Colonic mucosa (tissue), 4 donors: ENCODE measurements at regions not wholly inside any gene's neighbourhood (a gene's known extent, or its start where the extent isn't known, plus 50 kb on each side); places are given as distances from the start of the nearest gene placed in this dataset.

ENCODE experiments used
- DNase-seq: peaks from one replicate; pipeline ENCODE4 v3.0.0-alpha.2; 2020
- H3K27ac ChIP-seq: fragments of 200-600 bp; one replicate; pipeline ENCODE4 v1.8.0; 2021
- H3K27me3 ChIP-seq: fragments of 200-600 bp; one replicate; pipeline ENCODE4 v1.8.0; 2021
- H3K36me3 ChIP-seq: fragments of 200-600 bp; one replicate; pipeline ENCODE4 v1.8.0; 2021
- H3K4me1 ChIP-seq: fragments of 200-600 bp; one replicate; pipeline ENCODE4 v1.8.0; 2021; ENCODE audit warnings: mild to moderate bottlenecking
- H3K4me3 ChIP-seq: fragments of 200-600 bp; one replicate; pipeline ENCODE4 v1.8.0; 2021
- H3K9ac ChIP-seq, 2 donors: one replicate each; pipeline ENCODE4 v1.7.0; 2013; ENCODE audit warnings: control low read depth in 2 of 2, low read depth in 2 of 2, low read length in 2 of 2
- H3K9me3 ChIP-seq: fragments of 200-600 bp; one replicate; pipeline ENCODE4 v1.8.0; 2021
- intact Hi-C: fragments of 100-400 bp; cut with DNase I; formaldehyde crosslinking; loops from one replicate; pipeline ENCODE4 v1.14.1; 2022
- TF ChIP-seq, protein P1 (sequence below): fragments of 200-600 bp; IDR thresholded peaks from one replicate; pipeline ENCODE4 v1.8.0; 2022; ENCODE audit warnings: antibody characterized with exemption, mild to moderate bottlenecking
- donor health status: healthy.
- donor health status: DM: no; HTN: no; CAD: no.
- donor health status: DM: no; HTN: no; CAD: no.

DNA sequence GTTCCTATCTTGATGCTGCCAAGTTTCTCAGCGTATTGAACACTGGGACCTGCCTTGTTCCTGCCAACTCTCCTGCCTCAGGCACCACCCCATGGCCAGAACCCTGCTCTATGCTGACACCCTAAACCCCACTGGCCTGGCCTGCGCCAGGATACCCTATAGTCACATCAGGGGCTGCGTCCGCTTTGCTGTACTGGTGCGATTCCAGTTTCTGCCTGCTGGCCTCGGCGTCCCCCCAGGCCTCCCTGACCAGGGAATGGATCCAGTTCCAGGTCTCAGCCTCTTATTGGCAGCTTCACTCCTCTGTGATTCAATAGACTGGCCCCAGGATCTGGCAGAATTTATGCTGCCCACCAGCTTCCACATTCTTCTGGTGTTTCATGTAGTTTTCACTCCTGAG lies 55.0 kb downstream of the GPR6 start:
- H3K9me3 ChIP-seq, result no peaks in the 10 kb centered on the region
- TF ChIP-seq, protein P1, sequence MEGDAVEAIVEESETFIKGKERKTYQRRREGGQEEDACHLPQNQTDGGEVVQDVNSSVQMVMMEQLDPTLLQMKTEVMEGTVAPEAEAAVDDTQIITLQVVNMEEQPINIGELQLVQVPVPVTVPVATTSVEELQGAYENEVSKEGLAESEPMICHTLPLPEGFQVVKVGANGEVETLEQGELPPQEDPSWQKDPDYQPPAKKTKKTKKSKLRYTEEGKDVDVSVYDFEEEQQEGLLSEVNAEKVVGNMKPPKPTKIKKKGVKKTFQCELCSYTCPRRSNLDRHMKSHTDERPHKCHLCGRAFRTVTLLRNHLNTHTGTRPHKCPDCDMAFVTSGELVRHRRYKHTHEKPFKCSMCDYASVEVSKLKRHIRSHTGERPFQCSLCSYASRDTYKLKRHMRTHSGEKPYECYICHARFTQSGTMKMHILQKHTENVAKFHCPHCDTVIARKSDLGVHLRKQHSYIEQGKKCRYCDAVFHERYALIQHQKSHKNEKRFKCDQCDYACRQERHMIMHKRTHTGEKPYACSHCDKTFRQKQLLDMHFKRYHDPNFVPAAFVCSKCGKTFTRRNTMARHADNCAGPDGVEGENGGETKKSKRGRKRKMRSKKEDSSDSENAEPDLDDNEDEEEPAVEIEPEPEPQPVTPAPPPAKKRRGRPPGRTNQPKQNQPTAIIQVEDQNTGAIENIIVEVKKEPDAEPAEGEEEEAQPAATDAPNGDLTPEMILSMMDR, result no peak
- H3K9ac ChIP-seq, result no peak overlapping the region
- no peaks in the 10 kb centered on the region for H3K4me1 ChIP-seq
- H3K27ac ChIP-seq, result no peak overlapping the region
- H3K36me3 ChIP-seq, result no peaks in the 10 kb centered on the region
- no peaks in the 10 kb centered on the region for H3K27me3 ChIP-seq
- no peak for DNase-seq
- no peak overlapping the region for H3K4me3 ChIP-seq
- intact Hi-C loops, result no loop called here

DNA sequence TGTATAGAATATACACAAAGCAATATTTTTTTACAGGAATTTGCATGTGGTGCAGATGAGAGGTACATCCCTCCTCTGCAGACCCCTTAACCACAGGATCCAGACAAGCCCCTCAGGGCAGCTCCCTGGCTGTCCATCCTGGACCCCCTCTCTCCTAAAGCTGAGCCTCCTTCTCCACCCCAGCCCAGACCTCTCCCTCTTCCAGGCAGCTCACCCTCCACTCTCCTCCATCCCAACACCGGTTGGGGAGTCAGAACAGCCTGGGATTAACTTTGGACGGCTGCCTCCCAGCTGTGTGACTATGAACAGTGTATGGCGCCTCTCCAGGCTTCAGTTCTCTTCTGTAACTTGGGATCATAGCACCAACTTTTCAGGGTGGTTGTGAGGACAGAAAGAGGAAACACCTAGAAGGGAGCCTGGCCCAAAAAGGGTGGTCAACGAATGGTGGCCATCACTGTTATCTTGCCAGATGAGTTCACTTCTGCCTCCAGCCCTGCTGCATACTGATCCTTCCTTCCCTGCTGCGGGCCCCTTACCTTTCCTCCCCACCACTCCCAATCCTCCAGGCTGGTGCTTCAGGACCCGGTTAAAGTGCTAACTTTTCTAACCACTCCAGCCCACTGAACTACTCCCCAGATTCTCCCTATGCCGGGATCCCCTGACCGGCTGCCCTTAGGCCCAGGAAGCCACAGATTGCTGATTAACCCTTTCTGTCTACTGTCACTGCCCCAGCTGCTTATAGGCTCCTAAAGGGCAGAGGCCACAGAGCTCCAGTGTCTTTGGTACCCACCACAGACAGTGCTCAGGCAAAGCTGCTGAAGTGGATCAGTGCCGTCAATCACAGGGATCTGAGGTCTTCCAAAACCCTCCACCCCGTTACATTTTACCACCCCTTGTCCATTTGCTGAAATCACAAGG lies 55.9 kb downstream of the GPR6 start:
- no peaks in the 10 kb centered on the region for H3K27me3 ChIP-seq
- TF ChIP-seq, protein P1, result no peak
- no peaks in the 10 kb centered on the region for H3K9me3 ChIP-seq
- H3K4me3 ChIP-seq, result no peak overlapping the region
- no peaks in the 10 kb centered on the region for H3K36me3 ChIP-seq
- H3K4me1 ChIP-seq, result no peaks in the 10 kb centered on the region
- H3K9ac ChIP-seq, result no peak overlapping the region
- intact Hi-C loops, result no loop called here
- H3K27ac ChIP-seq, result no peak overlapping the region
- no peak for DNase-seq

DNA sequence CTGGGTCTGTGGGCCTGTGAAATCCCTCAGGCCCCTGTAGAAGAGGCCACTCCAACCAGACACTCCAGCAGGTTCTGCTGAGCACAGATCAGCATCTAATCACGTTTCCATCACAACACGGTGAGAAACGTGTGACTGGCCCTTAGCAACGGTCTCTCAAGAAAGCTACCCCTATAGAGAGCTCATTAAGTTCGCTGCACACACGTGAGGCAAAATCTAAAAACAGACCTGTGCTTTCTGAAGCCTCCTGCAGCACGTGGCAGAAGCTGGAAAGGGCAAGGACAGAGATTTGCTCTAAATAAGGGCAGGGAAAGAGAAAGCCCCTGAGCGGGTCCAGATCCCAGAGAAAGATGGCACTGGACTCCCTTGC lies 56.5 kb downstream of the GPR6 start:
- no peak overlapping the region for H3K4me3 ChIP-seq
- H3K9me3 ChIP-seq, result no peaks in the 10 kb centered on the region
- no peaks in the 10 kb centered on the region for H3K4me1 ChIP-seq
- no peak for DNase-seq
- H3K9ac ChIP-seq, result no peak overlapping the region
- H3K36me3 ChIP-seq, result no peaks in the 10 kb centered on the region
- H3K27ac ChIP-seq, result no peak overlapping the region
- TF ChIP-seq, protein P1, result no peak
- H3K27me3 ChIP-seq, result no peaks in the 10 kb centered on the region
- intact Hi-C loops, result no loop called here

- intact Hi-C loops, result no loop called here
- no peak overlapping the region for H3K27ac ChIP-seq
- H3K4me3 ChIP-seq, result no peak overlapping the region
- TF ChIP-seq, protein P1, result no peak
- no peaks in the 10 kb centered on the region for H3K4me1 ChIP-seq
- H3K27me3 ChIP-seq, result no peaks in the 10 kb centered on the region
- DNase-seq, result no peak
- no peaks in the 10 kb centered on the region for H3K9me3 ChIP-seq
- no peaks in the 10 kb centered on the region for H3K36me3 ChIP-seq
- H3K9ac ChIP-seq, result no peak overlapping the region
Observed at GRCh38 chr6:110035321-110035720, 57.2 kb downstream of the GPR6 start.

GRCh38 chr6:110036408-110037302 lies 58.5 kb downstream of the GPR6 start:
- no peak for DNase-seq
- Histone ChIP-seq H3K4me1 (no peaks in the 10 kb centered on the region), H3K36me3 (no peaks in the 10 kb centered on the region), H3K27me3 (no peaks in the 10 kb centered on the region), H3K27ac (no peak overlapping the region), H3K9me3 (no peaks in the 10 kb centered on the region), H3K4me3 (no peak overlapping the region), H3K9ac (no peak overlapping the region)
- TF ChIP-seq, protein P1, result no peak
- intact Hi-C loops, result no loop called here
